ENCODE measurements at regions not wholly inside any gene's neighbourhood (a gene's known extent, or its start where the extent isn't known, plus 50 kb on each side); places are given as distances from the start of the nearest gene placed in this dataset.

DNA sequence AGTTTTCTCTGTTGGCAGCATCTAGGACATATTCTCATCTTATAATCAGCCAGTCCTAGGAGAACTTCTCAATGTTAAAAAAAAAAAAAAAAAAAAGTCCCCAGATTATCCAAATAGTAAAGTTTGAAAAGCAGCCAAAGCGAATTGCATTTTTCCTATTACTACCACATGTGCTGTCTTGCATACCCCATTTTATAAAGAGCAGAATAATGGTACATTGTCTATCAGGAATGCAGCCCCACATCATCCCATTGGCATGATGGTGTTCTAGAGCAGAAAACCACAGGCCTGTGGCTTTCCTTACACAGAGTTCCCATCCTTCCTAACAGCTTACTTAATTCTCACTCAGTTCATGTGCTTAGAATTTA lies 381.6 kb downstream of the TMEM38B start:
- peaks cover 4 to 18% (median 11%) of the 10 kb centered on the region in 4 donors for H3K4me1 ChIP-seq (ENCODE audit: control insufficient read depth in 4 of 4, insufficient read depth in 4 of 4, low read length in 3 of 4)
- H3K9ac ChIP-seq (ENCODE audit: low read depth in 1 of 2, low read length in 2 of 2) = no peak overlapping the region
- 88% methylated on average over 1 of the region's 1 CpG for WGBS
- no peaks in the 10 kb centered on the region for H3K36me3 ChIP-seq (ENCODE audit: control insufficient read depth in 4 of 4, insufficient read depth in 3 of 4, low read depth in 1 of 4, low read length in 3 of 4)
- no peaks in the 10 kb centered on the region for H3K9me3 ChIP-seq (ENCODE audit: control insufficient read depth in 4 of 4, low read length in 3 of 4)
- no peaks in the 10 kb centered on the region for H3K27me3 ChIP-seq (ENCODE audit: control insufficient read depth in 4 of 4, insufficient read depth in 4 of 4, low read length in 3 of 4)
- no peak overlapping the region for H3K4me3 ChIP-seq (ENCODE audit: low read depth in 1 of 3, low read length in 3 of 3)
- H3K27ac ChIP-seq (ENCODE audit: low read depth in 1 of 2, low read length in 2 of 2) = no peak overlapping the region
- TF ChIP-seq FOXA1 (IDR thresholded peaks at IDR 0.05) (no peak), YY1 (IDR thresholded peaks at IDR 0.05) (no peak), SP1 (IDR thresholded peaks at IDR 0.05) (no peak), EGR1 (IDR thresholded peaks at IDR 0.05; ENCODE audit: low read depth in 2 of 2) (no peak), RAD21 (IDR thresholded peaks at IDR 0.05) (no peak), HNF4A (conservative IDR thresholded peaks at IDR 0.05) (no peak), TAF1 (conservative IDR thresholded peaks at IDR 0.05) (no peak), HNF4G (IDR thresholded peaks at IDR 0.05) (no peak), FOXA2 (IDR thresholded peaks at IDR 0.05) (no peak), GABPA (IDR thresholded peaks at IDR 0.05 in 1 of 2, conservative IDR thresholded peaks at IDR 0.05 in 1 of 2) (no peak), RXRA (IDR thresholded peaks at IDR 0.05) (no peak), REST (IDR thresholded peaks at IDR 0.05) (no peak)
- TF ChIP-seq, protein P1, sequence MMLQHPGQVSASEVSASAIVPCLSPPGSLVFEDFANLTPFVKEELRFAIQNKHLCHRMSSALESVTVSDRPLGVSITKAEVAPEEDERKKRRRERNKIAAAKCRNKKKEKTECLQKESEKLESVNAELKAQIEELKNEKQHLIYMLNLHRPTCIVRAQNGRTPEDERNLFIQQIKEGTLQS (IDR thresholded peaks at IDR 0.05) = no peak
- TF ChIP-seq, protein P2, sequence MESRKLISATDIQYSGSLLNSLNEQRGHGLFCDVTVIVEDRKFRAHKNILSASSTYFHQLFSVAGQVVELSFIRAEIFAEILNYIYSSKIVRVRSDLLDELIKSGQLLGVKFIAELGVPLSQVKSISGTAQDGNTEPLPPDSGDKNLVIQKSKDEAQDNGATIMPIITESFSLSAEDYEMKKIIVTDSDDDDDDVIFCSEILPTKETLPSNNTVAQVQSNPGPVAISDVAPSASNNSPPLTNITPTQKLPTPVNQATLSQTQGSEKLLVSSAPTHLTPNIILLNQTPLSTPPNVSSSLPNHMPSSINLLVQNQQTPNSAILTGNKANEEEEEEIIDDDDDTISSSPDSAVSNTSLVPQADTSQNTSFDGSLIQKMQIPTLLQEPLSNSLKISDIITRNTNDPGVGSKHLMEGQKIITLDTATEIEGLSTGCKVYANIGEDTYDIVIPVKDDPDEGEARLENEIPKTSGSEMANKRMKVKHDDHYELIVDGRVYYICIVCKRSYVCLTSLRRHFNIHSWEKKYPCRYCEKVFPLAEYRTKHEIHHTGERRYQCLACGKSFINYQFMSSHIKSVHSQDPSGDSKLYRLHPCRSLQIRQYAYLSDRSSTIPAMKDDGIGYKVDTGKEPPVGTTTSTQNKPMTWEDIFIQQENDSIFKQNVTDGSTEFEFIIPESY (IDR thresholded peaks at IDR 0.05) = no peak
- TF ChIP-seq, protein P3, sequence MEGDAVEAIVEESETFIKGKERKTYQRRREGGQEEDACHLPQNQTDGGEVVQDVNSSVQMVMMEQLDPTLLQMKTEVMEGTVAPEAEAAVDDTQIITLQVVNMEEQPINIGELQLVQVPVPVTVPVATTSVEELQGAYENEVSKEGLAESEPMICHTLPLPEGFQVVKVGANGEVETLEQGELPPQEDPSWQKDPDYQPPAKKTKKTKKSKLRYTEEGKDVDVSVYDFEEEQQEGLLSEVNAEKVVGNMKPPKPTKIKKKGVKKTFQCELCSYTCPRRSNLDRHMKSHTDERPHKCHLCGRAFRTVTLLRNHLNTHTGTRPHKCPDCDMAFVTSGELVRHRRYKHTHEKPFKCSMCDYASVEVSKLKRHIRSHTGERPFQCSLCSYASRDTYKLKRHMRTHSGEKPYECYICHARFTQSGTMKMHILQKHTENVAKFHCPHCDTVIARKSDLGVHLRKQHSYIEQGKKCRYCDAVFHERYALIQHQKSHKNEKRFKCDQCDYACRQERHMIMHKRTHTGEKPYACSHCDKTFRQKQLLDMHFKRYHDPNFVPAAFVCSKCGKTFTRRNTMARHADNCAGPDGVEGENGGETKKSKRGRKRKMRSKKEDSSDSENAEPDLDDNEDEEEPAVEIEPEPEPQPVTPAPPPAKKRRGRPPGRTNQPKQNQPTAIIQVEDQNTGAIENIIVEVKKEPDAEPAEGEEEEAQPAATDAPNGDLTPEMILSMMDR (IDR thresholded peaks at IDR 0.05; ENCODE audit: low read depth, low read length, missing input control) = no peak
- DNase-seq (ENCODE audit: low spot score) = no peak

DNA sequence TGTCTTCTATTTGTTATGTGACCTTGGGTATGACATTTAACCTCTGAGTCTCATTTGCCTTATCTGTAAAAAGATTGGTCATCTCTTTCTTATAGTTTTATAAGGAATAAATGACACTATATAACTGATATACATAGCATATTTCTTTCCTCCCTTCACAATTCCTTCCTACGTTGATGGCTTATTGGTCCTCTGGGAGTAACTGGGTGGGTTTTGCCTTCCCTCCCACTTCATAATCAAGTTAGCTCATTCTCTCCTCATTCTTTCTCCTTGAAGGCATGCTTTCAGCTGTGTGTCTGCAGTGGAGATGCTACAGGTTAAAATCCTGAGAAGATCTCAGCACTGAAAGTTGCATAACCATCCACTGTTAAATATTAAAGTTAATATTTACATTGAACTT lies 382.4 kb downstream of the TMEM38B start:
- Histone ChIP-seq H3K4me3 (ENCODE audit: low read depth in 1 of 3, low read length in 3 of 3) (no peak overlapping the region), H3K36me3 (ENCODE audit: control insufficient read depth in 4 of 4, insufficient read depth in 3 of 4, low read depth in 1 of 4, low read length in 3 of 4) (no peaks in the 10 kb centered on the region), H3K9ac (ENCODE audit: low read depth in 1 of 2, low read length in 2 of 2) (no peak overlapping the region), H3K9me3 (ENCODE audit: control insufficient read depth in 4 of 4, low read length in 3 of 4) (no peaks in the 10 kb centered on the region), H3K27me3 (ENCODE audit: control insufficient read depth in 4 of 4, insufficient read depth in 4 of 4, low read length in 3 of 4) (no peaks in the 10 kb centered on the region), H3K27ac (ENCODE audit: low read depth in 1 of 2, low read length in 2 of 2) (no peak overlapping the region), H3K4me1 (ENCODE audit: control insufficient read depth in 4 of 4, insufficient read depth in 4 of 4, low read length in 3 of 4) (peaks cover 4 to 18% (median 11%) of the 10 kb centered on the region in 4 donors)
- 48% methylated on average over 1 of the region's 1 CpG for WGBS
- no peak for DNase-seq (ENCODE audit: low spot score)
- TF ChIP-seq HNF4A (conservative IDR thresholded peaks at IDR 0.05) = no peak
- TF ChIP-seq MAX (IDR thresholded peaks at IDR 0.05) = no peak
- no peak for TF ChIP-seq REST (IDR thresholded peaks at IDR 0.05)
- TF ChIP-seq, protein P1 (IDR thresholded peaks at IDR 0.05) = no peak
- no peak for TF ChIP-seq HNF4G (IDR thresholded peaks at IDR 0.05)
- TF ChIP-seq YY1 (IDR thresholded peaks at IDR 0.05) = no peak
- no peak for TF ChIP-seq JUND (IDR thresholded peaks at IDR 0.05)
- TF ChIP-seq, protein P3 (IDR thresholded peaks at IDR 0.05; ENCODE audit: low read depth, low read length, missing input control) = no peak
- TF ChIP-seq GABPA (IDR thresholded peaks at IDR 0.05 in 1 of 2, conservative IDR thresholded peaks at IDR 0.05 in 1 of 2) = no peak
- TF ChIP-seq RAD21 (IDR thresholded peaks at IDR 0.05) = no peak
- TF ChIP-seq SP1 (IDR thresholded peaks at IDR 0.05) = no peak

All from liver (tissue), 8 donors.